ENCODE measurements at regions not wholly inside any gene's neighbourhood (a gene's known extent, or its start where the extent isn't known, plus 50 kb on each side); places are given as distances from the start of the nearest gene placed in this dataset.

DNA sequence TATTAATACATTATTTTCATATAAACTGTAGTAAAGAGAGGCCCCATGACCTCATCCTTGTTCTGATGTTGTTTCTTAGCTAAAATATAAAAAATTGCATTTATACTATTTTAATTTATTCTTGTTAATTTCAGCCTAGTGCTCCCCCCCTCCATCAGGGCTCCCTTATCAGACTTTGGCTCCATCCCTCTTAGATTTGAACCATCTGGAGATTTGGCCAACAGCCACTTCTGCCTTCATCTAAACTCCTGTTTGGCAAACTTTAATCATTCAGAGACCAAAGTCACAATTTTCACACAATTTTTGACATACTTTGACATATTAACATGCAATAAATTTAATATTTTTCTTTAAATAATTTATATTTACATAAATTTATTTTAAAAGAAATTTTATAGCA, 569.3 kb downstream of the TDRD15 start:
- TF ChIP-seq CTCF (IDR thresholded peaks at IDR 0.05; ENCODE audit: insufficient read depth, low read length, missing control alignments): no peak
- ChIA-PET POLR2A (no interaction called here), CTCF (no interaction called here)
- no peak overlapping the region for H3K4me3 ChIP-seq (ENCODE audit: low read depth, low read length)
- DNase-seq (ENCODE audit: low read depth, low spot score): no peak

GRCh38 chr2:21694079-21694878, 570.5 kb downstream of the TDRD15 start:
- no peak for TF ChIP-seq CTCF (IDR thresholded peaks at IDR 0.05; ENCODE audit: insufficient read depth, low read length, missing control alignments)
- CTCF ChIA-PET: no interaction called here
- H3K4me3 ChIP-seq (ENCODE audit: low read depth, low read length): no peak overlapping the region

GRCh38 chr2:21696900-21697299, 573.1 kb downstream of the TDRD15 start:
- no peak overlapping the region for H3K4me3 ChIP-seq (ENCODE audit: low read depth, low read length)
- TF ChIP-seq CTCF (IDR thresholded peaks at IDR 0.05; ENCODE audit: insufficient read depth, low read length, missing control alignments): no peak
- ChIA-PET POLR2A (no interaction called here), CTCF (no interaction called here)
- no peak for DNase-seq (ENCODE audit: low read depth, low spot score)

More at GRCh38 chr2:21694079-21694878, 570.5 kb downstream of the TDRD15 start:
- POLR2A ChIA-PET: no interaction called here
- no peak for DNase-seq (ENCODE audit: low read depth, low spot score)

GRCh38 chr2:21700644-21701043, 576.9 kb downstream of the TDRD15 start:
- ChIA-PET CTCF (no interaction called here), POLR2A (no interaction called here)
- TF ChIP-seq CTCF (IDR thresholded peaks at IDR 0.05; ENCODE audit: insufficient read depth, low read length, missing control alignments): no peak
- H3K4me3 ChIP-seq (ENCODE audit: low read depth, low read length): no peak overlapping the region
- DNase-seq (ENCODE audit: low read depth, low spot score): no peak

GRCh38 chr2:21710031-21710430, 586.3 kb downstream of the TDRD15 start:
- no peak for DNase-seq (ENCODE audit: low read depth, low spot score)
- H3K4me3 ChIP-seq (ENCODE audit: low read depth, low read length): no peak overlapping the region
- ChIA-PET CTCF (no interaction called here), POLR2A (no interaction called here)
- TF ChIP-seq CTCF (IDR thresholded peaks at IDR 0.05; ENCODE audit: insufficient read depth, low read length, missing control alignments): no peak

DNA sequence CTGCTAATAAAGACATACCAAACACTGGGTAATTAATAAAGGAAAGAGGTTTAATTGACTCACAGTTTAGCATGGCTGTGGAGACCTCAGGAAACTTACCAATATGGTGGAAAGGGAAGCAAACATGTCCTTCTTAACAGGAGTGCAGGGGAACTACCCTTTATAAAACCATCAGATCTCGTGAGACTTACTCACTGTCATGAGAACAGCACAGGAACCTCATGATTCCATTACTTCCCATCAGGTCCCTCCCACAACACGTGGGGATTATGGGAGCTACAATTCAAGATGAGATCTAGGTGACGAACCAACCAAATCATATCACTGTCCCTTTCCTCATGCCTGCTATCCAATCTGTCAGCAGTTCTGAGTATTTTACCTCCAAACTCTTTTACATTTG, 586.7 kb downstream of the TDRD15 start:
- H3K4me3 ChIP-seq (ENCODE audit: low read depth, low read length): no peak overlapping the region
- ChIA-PET POLR2A (no interaction called here), CTCF (no interaction called here)
- no peak for TF ChIP-seq CTCF (IDR thresholded peaks at IDR 0.05; ENCODE audit: insufficient read depth, low read length, missing control alignments)
- DNase-seq (ENCODE audit: low read depth, low spot score): no peak

Measured in AG04449 (cell line).